K562 (cell line): ENCODE measurements at regions not wholly inside any gene's neighbourhood (a gene's known extent, or its start where the extent isn't known, plus 50 kb on each side); places are given as distances from the start of the nearest gene placed in this dataset.

Source experiments
- HMG20B ChIP-seq: fragments of 250-450 bp; sonication (Bioruptor Pico); IDR thresholded peaks from 2 replicates; pipeline ENCODE4 v1.5.0; 2021; ENCODE audit warnings: mild to moderate bottlenecking
- MED1 ChIP-seq: sonication (generic); formaldehyde crosslinking; IDR thresholded peaks from 2 replicates; pipeline ENCODE4 v1.8.1; 2023; ENCODE audit warnings: missing genetic modification reagents, borderline replicate concordance
- SMAD3 ChIP-seq: fragments of 450-650 bp; formaldehyde crosslinking; conservative IDR thresholded peaks from 2 replicates; pipeline ENCODE4 v1.4.0; 2020; ENCODE audit warnings: mild to moderate bottlenecking
- SREBF2 ChIP-seq: sonication (generic); formaldehyde crosslinking; IDR thresholded peaks from 2 replicates; pipeline ENCODE4 v1.4.0; 2020; ENCODE audit warnings: mild to moderate bottlenecking, missing genetic modification reagents

DNA sequence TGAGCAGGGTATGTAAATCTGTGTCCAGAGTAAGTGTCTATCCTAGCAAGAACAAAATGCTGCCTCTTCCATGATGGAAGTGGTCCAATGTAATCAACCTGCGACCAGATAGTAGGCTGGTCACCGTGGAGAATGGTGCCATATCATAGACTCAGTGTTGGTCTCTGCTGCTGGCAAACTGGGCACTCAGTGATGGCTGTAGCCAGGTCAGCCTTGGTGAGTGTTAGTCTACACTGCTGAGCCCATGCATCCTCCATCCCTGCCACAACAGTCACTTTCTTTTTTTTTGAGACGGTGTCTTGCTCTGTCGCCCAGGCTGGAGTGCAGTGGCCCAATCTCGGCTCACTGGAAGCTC is 69.3 kb downstream of the CHRD start:
- TF ChIP-seq SMAD3 (CRISPR knock-in tag) (no peak), SREBF2 (no peak), HMG20B (no peak), MED1 (no peak)
